COLO829 (cell line): ENCODE measurements at regions not wholly inside any gene's neighbourhood (a gene's known extent, or its start where the extent isn't known, plus 50 kb on each side); places are given as distances from the start of the nearest gene placed in this dataset.
"Not testable (repeated sequence)": the region's sequence is repeated elsewhere in the genome, so short reads cannot be mapped to it uniquely, and the experiment has no call there.

Source experiments
- DNase-seq: peaks from one replicate; pipeline ENCODE4 v3.0.0; 2012; ENCODE audit warnings: low spot score

GRCh38 chr6:146985966-146986365 lies 218.3 kb upstream of the STXBP5 start:
- no peak for DNase-seq

DNA sequence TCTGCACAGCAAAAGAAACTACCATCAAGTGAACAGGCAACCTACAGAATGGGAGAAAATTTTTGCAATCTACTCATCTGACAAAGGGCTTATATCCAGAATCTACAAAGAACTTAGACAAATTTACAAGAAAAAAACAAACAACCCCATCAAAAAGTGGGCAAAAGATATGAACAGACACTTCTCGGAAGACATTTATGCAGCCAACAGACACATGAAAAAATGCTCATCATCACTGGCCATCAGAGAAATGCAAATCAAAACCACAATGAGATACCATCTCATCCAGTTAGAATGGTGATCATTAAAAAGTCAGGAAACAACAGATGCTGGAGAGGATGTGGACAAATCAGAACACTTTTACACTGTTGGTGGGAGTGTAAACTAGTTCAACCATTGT lies 216.3 kb upstream of the STXBP5 start:
- DNase-seq, result not testable (repeated sequence)

DNA sequence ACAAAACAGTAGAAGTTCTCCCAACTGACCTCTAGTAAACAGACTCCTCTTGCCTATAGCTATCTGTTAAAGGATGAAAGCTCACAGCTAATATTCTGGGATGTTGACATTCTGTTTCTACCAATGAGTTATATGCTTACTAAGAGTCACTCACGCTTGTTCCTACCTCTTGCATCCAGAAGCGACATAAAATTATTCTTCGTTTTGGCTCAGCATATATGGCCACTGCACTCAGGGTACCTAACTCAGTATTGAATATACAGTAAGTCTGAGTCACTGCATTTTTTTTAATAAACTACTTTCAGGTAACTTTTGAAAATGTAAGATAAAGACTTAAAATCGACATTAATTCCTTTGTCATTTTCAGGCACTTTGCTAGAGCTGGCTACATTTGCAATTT lies 214.4 kb upstream of the STXBP5 start:
- no peak for DNase-seq

DNA sequence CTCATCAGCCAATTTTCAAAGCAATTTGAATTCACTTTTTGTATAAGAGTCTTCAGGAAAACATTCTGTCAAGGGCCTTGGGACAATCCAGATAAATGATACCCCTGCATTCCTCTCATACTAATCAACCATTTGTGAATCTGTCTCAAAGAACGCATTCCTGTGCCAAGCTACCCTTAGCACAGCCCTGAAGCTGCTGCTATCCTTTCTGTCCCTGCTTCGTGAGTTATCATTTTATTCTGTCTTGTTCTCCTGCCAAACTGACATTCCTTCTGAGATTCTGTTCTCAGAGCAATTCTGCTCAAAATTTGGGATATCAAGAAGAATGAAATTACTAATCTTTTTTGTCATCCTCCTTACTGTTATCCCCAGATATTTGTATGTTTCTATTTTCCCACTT lies 213.9 kb upstream of the STXBP5 start:
- no peak for DNase-seq

DNA sequence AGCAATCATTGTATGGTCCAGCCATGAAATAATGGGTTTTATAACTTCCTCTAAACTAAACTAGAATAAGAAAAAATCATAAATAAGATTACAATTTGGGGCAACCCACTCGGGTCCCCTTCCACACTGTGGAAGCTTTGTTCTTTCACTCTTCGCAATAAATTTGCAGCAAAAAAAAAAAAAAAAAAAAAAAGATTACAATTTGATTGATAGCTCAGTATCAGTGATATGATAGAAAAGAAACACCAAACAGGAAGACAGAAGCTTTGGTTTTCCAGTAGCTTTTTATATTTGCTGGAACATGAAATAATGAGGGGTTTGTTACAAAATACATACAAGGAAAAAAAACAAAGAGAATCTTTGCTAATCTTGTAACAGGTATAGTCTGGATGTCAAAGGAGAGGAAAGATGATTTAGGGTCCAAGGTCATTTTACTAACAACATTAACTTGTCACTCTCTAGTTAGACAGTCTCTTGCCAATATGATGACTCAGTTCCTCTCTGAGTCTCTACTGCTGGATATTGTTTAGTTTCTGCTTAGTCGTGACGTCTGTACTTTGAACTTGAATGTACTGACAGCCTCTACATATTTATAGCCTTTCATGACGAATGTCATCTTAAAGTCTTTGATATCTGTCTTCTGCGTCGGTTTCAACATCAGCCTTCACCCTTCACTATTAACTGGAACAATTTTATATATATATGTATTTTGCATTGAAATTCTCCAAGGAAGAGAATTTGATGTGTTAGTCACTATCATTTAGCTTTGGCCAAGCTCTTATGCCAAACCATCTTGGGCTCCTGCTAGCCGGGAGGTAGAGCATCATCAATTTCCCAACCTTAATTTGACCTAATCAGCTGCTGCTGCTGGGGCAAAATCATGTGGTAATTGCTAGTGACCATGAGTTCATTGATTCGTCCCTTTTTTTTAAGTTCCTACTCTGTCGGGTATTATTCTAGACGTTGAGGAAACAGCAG lies 213.1 kb upstream of the STXBP5 start:
- no peak for DNase-seq

- no peak for DNase-seq
Observed at GRCh38 chr6:146997062-146997461, 207.2 kb upstream of the STXBP5 start.

- DNase-seq, result no peak
Observed at GRCh38 chr6:146999766-147000165, 204.5 kb upstream of the STXBP5 start.

GRCh38 chr6:147000545-147001488 lies 203.4 kb upstream of the STXBP5 start:
- no peak for DNase-seq

DNA sequence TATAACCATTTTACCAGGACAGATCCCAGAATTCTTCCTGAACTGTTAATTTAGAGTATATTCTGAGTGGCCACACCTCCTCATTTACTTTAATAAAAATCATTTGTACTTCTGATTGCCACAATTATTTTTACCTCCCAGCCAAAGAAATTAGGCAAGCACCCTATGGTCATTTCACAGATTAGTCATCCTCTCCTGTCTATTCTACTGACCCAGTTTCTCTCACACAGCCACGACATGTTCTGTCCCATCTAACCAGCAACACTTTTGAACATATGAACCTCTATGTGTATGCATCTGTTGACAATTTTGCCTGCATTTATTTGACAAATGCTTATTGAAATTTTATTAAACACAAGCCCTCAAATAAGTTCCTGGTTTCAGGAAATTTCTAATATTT lies 202.6 kb upstream of the STXBP5 start:
- DNase-seq, result no peak

- no peak for DNase-seq
Observed at GRCh38 chr6:147003186-147003585, 201.0 kb upstream of the STXBP5 start.

DNA sequence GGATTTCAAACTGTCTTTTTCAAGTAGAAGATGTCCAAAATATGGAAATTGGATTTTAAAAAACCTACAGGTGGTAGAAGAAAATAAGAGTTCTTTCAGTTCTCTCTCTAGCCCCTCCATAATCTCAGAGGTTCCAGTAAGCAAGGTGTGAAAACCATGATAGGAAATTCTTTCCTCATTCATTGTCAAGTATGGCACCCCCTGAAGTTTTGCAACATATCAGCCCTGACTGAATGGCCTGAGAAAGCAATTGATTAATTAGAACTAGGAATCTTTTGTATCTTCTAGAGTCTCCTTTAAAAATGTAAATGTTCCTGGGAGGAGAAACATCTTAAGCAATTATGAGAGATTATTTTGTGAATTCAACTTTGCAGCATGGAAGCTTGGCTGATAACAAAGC lies 198.7 kb upstream of the STXBP5 start:
- no peak for DNase-seq

DNA sequence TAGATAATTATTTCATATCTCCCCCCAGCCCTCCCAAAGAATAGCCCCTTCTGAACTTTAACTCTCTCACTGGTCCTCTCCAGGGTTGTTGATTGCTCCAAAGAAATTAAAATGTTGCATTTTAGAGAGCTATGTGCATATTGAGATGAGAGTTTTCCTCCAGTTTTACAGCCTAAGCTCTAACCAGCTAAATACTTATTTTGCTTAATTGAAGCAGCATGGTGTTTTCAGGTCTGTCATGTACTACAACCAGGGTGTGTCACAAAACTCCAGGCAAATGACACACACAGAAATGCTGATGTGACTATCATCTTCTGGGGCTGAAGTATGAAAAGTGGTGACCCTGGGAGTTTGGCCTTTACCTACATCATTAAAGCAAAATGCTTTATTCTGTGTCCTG lies 196.8 kb upstream of the STXBP5 start:
- DNase-seq, result no peak

DNA sequence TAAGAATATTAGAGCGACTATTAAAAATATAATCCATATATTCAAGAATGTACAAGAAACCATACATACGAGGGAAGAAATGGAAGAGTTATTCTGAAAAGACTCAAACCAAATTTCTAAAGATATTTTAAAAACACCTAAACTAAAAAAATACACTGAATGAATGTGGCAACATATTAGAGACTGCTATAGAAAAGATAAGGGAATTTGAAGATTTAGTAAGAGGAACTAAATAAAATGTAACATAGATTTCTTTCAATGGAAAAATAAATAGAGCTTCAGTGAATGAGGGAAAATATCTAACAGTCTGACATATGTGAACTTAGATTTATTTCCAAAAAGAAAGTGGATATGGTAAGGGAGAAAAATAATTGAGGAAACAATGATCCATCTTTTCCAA lies 194.9 kb upstream of the STXBP5 start:
- no peak for DNase-seq

DNA sequence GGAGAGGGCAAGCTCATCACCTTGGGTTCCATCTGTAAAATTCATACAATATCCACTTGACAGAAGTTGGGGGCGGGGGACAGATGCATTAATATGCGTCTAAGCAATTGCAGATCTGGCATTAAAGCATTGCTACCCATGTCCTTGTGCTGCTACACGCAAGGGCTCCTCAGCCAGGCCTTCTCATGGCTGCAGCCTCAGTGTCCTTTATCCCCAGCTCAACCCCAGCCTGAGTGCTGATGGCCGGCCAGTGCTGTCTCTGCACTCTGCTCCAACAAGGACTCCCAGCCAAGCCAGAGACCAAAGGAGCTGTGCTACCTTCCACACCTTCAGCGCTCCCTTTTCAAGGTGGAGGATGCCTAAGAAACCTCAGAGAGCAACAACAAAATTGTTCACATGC lies 188.5 kb upstream of the STXBP5 start:
- DNase-seq, result no peak

DNA sequence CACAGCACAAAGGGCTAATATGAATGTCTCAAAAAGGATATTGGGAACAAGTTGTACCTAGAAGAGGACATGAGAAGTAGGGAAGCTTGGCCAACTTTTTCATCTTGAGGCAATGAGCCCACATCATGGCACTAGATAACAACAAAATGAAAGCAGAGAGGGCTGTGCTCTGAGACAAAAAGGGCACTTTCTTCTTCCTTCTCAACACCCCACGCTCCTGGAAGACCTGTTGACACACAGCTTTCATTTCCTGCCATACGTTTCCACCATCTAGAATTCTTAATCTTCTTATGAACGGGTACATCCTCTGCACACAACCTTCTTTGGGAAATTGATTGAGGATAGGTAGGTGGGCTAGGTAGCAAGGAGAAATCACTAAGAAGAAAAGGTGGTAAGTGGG lies 187.8 kb upstream of the STXBP5 start:
- no peak for DNase-seq

GRCh38 chr6:147017153-147017552 lies 187.1 kb upstream of the STXBP5 start:
- DNase-seq, result no peak

DNA sequence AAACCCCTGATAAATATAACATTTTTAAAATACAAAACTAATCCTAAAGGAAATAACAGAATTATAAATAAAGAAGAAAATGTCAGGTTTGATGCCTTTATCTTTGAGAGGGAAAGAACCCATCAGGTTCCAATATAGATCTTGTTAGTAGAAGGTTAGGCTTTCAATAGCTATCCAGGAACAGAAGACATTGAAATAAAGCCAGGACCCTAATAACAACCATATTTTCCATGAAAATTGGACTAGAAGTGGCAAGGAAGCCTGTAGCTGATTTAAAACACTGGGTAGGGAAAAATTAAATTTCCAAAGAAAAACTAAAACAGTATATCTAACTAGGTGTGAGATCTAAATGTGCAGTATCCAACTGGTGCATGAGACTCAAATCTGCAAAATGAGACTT lies 185.2 kb upstream of the STXBP5 start:
- DNase-seq, result no peak

GRCh38 chr6:147022041-147022440 lies 182.2 kb upstream of the STXBP5 start:
- no peak for DNase-seq

- DNase-seq, result no peak
Observed at GRCh38 chr6:147023148-147023547, 181.1 kb upstream of the STXBP5 start.

DNA sequence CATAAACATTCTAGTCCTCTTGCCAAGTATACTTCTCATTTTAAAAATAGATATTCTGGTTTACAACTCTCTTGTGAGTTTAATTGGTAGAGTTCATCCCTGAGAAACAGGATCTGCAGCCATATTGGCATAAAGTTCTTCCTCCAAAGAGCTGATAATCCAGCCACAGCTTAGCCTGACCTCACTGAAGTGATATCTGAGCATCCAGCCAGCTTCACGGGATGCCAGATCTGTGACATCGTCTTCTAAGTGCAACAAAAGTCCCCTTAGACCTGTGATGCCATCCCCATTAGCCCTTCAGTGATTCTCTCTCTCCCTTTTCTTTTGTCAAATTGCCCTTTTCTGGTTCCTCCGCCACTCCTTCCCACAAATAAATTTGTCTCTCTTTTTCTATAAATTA lies 180.6 kb upstream of the STXBP5 start:
- DNase-seq, result no peak

- DNase-seq, result no peak
Observed at GRCh38 chr6:147029923-147030322, 174.3 kb upstream of the STXBP5 start.

- no peak for DNase-seq
Observed at GRCh38 chr6:147033267-147033666, 170.9 kb upstream of the STXBP5 start.

DNA sequence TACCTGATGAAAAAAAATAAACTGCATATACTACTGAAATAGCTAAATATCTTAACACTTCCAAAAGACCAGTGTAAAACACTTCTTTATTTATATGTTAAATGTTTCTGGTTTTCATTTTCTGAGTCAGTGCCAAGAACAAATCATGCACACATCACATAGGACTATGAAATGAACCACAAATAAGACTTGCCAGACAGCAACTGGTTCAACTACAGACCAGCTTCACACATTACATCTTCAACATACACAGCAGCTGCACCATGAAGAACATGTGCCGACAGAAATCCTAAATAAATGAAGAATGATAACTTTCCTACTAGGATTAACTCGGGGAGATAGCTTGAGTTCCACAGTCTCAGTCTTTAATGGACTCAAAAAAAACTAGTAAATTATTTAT lies 168.3 kb upstream of the STXBP5 start:
- no peak for DNase-seq
